HG02884 (cell line): ENCODE measurements at regions not wholly inside any gene's neighbourhood (a gene's known extent, or its start where the extent isn't known, plus 50 kb on each side); places are given as distances from the start of the nearest gene placed in this dataset.
"Not testable (repeated sequence)": the region's sequence is repeated elsewhere in the genome, so short reads cannot be mapped to it uniquely, and the experiment has no call there.

Source experiments
- ATAC-seq: cut with Tn5 transposase; IDR thresholded peaks from one replicate; pipeline ENCODE4 v1.9.1; 2021; ENCODE audit warnings: mild to moderate bottlenecking, moderate library complexity; ENCODE audit not compliant: unreplicated experiment

DNA sequence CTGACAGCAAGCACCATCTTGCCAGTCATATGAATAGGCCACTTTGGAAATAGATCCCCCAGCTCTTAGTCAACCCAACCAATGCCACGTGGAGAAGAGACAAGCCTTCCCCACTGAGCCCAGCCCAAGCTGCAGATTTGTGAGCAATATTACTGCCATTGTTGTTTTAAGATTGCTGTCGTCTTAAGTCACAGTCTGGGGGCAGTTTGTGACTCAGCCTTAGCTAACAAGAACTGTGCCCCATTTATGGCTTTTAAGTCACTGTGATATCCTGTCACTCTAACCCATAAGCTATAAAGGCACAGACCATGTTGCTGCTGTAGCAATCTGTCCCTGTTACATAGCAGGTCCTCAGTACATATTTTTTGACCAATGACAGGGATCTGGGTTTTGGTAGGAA is 464.2 kb downstream of the MED13L start:
- no peak for ATAC-seq

DNA sequence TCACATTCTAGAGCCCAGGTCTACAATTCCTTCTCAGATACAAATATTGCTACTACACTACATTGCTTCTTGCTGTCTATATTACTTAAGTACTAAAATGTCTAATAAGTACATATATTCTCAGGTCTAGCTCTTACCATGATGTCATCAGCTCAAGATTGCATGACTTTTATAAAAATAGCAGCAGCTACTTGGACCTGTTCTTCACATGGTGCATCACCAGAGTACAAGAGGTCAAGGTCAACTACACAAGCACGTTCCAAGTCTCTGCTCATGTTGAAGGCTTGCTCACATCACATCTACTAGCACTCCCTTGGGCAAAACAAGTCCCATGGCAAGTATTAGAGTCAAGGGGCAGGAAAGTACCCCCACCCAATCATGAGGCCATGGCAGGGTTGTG is 465.6 kb downstream of the MED13L start:
- ATAC-seq = no peak

DNA sequence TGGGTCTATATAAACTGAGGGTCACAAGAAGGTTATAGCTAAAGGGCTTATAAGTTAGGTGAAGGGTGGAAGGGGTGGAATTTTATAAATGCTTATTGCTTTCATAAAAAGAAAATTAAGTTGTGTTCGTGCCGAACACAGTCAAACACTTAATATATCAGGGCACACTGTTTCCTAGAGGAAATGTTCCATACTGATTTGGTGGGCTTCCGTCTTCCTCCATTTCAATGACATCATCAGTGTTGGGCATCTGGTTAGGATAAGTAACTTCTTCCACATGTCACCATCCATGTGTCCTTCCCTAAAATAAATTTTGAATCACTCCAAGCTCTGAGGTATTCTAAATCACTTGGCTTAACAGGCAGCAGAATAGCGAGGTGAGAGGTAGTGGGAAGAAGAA is 466.4 kb downstream of the MED13L start:
- no peak for ATAC-seq

DNA sequence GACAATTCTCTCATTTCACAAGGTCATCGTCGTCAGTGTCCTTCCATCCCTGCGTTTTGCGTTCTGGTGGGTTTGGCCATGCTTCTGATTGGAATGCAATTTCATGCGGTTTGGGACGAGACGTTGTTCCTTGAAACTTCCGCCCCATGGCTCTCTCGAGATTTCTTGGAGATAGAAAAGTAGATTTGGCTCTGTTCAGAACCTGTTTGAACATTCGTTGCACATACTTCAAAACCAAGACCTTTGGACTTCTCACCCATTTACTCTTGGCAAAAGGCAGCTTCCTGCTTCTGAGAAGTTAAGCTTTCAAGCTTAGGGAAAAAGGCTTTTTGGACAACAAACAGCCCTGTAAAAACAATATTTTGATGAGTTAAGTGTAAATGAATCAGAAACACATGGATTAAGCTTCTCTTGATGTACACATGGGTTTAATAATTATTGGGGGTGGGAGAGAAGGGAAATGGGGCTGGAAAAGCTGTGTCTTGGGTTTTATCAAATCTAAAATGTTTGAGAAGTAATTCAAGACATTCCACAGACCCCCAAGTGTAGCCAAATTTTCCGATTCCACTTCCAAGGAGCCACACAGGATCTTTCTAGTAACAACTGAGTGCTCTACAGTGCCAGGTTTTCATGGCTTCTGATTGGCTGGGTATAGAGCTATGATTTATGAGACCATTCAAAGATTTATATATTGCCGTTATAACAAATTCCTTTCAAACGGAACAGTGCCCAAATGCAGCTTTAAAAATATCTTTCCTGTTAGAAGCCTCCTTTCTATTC is 467.2 kb downstream of the MED13L start:
- no peak for ATAC-seq

DNA sequence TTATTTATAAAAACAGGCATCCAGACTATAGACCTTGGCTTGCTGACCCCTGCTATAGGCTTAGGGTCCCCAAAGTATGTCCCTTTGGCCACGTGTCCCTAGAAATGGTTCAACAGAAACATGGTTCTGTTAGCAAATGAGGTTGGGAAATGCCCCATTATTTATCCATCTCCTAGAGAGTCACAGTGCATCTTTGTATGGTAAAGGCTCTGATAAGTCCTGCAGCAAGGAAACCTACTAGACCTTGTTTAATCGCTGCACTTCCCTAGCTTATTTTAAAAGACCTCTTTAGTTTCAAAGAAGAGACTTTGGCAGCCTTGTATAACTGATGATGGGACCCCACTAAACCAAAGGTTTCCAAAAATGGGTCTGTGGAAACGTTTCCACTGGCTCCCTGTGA is 471.5 kb downstream of the MED13L start:
- ATAC-seq = no peak

DNA sequence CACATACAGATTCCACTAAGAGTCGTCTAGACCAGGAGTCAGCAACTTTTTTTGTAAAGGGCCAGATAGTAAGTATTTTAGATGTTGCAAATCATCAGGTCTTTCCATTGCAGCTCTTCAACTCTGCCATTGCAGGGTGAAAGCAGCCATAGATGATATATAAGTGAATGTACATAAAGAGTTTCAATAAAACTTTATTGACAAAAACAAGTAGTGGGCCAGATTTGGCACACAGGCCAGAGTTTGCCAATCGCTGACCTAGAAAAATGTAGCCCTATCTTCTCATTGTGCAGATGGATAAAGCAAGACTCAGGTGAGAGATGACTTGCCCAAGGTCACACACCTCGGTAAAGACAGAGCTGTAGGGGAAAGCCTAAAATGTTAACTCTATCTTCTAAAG is 474.7 kb downstream of the MED13L start:
- no peak for ATAC-seq

DNA sequence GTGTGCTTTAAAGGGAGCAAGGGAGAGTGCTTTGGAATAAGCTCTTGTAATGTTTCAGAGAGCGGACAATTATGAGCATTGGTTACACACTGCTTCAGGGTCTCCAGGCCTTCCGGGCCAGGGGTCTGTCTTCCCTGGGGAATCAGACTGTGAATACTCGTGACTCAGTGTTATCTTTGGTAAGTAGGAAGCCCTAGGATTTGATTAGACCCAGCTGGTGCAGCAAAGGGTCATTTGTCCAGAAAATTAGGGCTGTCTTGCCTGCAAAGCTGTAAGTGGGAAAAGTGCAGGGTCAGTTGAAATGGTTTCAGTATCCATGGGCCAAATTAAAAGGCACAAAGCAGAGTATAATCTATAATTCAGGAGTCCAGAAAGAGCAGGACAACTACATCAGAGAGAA is 475.6 kb downstream of the MED13L start:
- no peak for ATAC-seq

DNA sequence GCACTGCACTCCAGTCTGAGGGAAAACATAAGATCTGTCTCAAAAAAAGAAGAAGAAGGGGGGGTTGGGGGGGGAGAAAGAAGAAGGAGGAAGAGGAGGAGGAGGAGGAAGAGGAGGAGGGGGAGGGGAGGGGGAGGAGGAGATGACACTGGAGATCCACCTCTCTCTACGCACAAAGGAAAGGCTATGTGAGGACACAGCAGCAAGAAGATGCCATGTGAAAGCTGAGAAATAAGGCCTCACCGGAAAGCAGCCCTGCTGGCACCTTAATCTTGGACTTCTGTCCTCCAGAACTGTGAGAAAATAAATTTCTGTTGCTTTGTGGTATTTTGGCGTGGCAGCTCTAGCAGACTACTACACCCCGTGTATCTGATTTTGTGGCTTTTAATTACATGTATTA is 477.9 kb downstream of the MED13L start:
- ATAC-seq = no peak

DNA sequence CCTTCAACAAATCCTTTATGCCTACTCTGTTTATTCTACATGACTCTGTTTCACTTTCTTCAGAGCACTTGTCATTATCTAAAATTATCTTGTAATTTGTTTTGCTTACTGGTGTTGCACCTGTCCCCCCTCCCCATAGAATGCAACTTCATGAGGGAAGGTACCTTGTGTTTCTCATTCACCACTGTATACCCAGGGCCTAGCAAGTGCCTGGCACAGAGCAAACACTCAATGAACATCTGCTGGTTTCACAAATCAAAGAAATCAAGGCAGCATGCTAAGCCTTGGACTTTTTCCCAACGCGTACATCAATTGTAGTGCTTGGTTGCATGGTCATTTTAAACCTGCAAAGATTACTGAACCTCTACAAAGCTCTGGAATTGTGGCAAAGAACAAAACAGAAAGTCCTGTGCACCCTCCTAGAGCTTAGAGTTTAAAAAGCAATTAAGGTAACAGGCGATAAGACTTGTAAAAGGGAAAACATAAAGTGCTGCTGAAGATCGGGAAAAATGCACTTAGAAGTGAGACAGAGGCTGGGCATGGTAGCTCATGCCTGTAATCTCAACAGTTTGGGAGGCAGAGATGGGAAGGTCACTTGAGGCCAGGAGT is 479.1 kb downstream of the MED13L start:
- ATAC-seq = no peak

DNA sequence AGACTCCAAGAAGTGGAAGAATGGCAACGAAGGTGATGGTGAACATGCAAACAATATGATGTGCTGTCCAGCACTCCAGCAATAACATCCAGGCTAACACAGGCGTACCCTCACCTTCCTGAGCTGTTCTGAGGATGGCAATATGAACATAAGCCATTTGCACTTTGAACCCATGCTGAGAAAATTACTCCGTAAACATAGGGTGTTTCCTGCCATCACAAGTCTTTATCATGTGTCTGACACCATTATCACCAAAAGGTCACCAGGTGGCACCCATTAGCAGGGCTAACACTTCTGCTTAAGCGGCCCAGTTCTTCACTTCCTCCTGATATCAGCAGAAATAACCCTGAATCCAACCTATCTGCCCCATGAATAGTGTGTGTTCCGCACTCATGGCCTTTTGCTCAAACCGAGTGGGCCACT is 482.8 kb downstream of the MED13L start:
- no peak for ATAC-seq

DNA sequence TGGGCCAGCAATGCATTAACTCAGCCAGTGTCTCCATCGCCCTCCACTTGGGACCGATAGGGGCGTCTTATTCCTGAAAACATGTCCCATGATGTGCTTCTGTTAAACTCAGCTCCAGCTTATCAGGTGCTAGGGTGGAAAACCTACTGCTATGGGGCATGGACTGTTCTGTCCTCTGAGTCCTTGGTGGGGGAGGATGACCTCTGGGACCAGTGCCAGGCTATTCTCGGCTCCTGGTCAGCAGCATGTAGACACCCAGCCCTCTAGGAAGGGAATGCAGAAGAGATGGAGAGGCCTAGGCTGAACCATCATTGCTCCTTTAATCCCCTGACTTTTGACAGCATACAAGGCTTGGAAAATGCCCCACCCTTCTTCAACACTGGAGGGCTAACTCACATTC is 486.2 kb downstream of the MED13L start:
- no peak for ATAC-seq

DNA sequence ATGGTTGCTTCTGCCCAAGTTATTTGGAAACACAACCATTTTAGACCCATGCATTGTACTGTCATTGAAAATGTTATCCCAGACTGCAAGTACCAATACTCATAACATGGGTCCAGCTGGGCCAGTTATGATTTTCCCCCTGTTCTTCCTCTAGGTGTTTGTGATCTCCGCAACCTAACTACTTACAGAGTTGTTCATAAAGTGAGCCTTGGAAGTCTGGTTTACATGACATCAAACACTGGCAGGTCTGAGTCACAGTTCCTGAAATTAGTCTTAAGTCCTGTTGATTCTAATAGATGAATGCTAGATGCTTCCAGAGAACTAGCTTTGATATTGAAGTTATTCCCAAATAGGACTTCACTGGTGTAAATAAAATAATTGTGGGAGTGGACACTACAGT is 487.0 kb downstream of the MED13L start:
- no peak for ATAC-seq

DNA sequence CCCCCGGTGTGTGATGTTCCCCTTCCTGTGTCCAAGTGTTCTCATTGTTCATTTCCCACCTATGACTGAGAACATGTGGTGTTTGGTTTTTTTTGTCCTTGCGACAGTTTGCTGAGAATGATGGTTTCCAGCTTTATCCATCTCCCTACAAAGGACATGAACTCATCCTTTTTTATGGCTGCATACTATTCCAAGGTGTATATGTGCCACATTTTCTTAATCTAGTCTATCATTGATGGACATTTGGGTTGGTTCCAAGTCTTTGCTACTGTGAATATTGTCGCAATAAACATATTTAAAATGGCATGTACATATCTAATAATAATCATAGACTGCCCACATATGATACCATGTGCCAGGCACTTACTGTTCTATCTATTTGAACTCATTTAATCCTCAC is 491.0 kb downstream of the MED13L start:
- not testable (repeated sequence) for ATAC-seq

DNA sequence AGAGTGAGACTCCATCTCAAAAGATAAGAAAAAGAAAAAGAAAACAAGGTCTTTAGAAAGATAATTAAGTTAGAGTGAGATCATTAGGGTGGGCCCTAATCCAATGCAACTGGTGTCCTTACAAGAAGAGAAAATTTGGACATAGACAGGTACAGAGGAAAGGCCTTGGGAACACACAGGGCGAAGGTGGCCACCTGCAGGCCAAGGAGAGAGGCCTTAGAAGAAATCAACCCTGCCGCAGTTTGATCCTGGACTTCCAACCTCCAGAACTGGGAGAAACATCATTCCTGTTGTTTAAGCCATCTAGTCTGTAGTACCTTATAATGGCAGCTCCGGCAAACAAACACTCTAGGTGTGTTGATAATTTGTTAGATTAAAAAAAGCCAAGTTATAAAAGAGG is 491.9 kb downstream of the MED13L start:
- ATAC-seq = no peak

DNA sequence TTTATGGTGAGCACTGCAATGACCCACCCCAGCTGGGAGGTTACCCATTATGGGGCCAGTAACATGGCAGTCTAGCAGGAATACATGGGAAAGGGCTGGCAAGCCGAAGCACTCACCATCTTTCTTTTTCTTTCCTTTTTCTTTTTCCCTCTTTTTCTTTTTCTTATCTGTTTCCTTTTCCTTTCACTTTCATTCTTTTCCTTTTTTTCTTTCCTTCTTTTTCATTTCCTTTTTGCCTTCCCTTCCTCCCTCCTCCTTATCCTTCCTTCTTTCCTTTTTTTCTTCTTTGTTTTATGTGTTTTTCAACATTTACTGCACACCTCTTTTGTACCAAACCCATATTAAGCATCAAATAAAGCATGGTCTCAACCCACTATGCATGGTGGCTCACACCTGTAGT is 501.1 kb downstream of the MED13L start:
- no peak for ATAC-seq

DNA sequence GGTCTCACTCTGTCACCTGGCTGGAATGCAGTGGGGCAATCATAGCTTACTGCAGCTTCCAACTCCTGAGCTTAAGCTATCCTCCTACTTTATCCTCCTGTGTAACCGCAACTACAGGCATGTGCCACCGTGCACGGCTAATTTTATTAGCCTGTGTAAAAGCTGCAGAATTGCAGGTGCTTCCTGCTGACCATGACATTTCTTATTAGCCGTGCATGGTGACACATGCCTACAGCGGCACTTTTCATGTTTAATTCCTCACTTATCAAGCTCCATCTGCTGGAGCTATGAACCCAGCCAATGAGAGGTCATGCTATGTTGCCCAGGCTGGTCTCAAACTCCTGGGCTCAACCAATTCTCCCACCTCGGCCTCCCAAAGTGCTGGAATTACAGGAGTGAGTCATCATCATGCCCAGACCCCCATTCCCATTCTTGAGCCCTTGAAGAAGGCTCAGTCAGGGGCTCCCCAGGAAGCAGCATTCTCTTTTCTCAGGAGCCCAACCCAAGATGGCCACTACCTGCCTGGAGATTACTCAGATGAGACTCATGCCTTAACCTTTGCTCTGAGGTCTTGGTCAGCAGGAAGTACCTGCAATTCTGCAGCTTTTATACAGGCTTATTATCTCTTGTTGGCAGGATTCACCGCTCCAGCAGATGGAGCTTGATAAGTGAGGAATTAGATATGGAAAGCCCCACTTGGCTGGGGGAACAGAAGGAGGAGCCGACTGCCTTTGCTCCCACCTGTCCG is 503.2 kb downstream of the MED13L start:
- no peak for ATAC-seq

DNA sequence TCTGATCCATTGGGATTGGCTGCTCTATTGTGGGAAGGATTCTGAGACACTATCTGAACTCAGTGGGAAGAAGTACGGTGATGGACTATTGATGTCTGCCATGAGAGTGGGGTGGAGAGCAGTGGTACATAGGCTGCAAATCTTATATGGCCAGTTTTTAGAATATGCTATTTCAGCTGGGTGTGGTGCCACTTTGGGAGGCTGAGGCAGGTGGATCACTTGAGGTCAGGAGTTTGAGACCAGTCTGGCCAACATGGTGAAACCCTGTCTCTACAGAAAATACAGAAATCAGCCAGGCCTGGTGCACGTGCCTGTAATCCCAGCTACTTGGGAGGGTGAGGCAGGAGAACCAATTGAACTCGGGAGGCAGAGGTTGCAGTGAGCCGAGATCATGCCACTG is 505.9 kb downstream of the MED13L start:
- no peak for ATAC-seq

DNA sequence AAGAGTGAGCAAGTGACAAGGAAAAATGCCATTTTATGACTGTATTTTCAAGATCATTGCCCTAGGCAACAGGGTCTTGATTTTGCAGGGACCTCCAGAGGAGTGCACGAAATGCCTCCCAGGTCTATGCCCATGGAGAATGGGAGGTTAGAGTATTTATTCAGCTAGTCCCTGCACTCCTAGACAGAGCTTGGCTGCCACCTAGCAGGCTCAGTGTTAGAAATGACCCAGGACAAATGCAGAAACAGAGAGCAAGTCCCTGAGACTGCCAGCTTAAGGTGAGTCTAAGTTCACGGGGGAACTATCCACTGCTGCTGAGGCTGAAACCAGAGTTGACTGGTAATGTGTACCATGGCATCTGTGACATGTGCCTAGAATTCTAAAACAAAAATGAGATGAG is 506.4 kb downstream of the MED13L start:
- no peak for ATAC-seq

DNA sequence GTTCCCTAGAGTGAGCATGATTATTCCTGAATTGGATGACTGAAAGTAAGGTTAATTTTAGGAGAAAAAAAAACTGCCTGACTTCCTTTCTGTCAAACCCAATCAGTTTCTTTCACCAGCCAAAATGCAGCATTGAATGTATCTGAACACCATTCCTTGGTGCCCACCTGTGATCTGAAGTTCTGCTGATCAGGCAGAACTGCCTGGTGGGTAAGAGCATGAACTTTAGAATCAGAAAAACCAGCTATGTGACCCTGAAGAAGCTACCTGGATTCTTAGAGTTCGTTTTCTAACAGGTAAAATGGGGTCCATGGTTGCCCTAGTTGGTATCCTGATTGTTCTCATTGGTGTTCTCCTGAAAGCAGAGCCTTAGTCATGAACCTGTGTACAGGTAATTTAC is 506.9 kb downstream of the MED13L start:
- ATAC-seq = no peak

DNA sequence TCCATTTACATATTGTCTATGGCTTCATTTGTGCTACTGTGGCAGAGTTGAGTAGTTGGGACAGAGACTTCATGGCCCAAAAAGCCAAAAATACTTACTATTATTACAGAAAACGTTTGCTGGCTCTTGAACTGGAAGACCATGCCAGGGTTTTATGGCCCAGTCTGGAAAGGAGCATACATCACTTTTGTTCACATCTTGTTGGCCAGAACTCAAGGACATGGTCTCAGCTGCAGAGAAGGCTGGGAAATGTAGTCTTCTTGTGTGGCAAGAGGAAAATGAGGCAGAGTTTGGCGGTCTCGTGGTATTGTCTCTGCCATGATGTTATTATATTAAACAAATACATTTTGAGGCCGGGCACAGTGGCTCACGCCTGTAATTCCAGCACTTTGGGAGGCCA is 509.6 kb downstream of the MED13L start:
- no peak for ATAC-seq

DNA sequence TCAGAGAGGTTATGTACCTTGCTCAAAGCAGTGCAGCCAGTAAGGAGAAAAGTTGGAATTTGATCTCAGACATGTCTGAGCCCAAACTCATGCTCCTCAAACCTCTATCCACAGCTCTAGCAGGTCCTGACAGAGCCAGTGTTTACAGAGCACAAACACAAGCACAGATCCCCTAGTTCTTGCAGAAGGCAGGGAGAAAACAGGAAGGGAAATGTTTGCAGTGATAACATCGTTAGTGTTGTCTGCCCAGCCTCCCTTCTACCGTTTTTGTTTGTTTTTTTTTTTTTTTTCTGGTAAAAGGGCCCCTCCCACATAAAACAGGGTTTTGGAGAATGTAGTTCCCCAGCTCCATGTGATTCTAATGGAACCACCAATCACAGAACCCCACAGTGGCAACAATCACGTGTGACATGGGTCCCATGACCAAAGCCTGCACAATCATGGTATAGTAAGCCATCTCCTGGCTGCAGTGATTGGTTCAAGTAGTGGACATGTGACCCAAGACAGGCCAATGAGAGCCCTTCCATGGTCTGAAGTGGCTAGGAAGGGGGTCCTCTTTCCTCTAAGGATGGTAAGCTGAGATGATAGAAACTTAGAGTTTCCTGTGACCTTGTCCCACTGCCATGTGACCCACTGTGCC is 513.4 kb downstream of the MED13L start:
- ATAC-seq = no peak

DNA sequence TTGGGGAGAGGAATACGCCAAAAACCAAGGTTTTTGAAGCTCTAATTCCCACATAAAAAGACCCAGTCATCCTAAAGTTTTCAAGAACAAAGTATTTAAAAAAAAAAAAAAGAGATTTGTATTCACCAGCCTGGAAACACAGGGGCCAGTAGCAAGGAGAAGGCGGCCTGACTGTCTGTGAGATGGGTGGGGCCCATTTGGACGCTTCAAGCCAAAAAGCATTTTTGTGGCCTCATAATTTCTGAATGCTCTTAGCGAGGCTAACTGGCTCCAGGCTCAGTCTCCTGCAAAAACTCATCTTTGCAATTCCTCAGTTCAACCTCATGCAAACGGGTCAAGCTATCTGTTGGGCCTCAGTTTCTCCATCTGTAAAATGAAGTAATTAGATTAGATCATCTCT is 514.1 kb downstream of the MED13L start:
- ATAC-seq = no peak
